IMR-90 (cell line): ENCODE measurements at regions not wholly inside any gene's neighbourhood (a gene's known extent, or its start where the extent isn't known, plus 50 kb on each side); places are given as distances from the start of the nearest gene placed in this dataset.

Source experiments
- ATAC-seq: fragments of 200-7000 bp; cut with Tn5 transposase; 2 replicates; pipeline ENCODE4 v1.9.1; 2020; ENCODE audit warnings: low read depth, mild to moderate bottlenecking, moderate library complexity
- BruUV-seq: library from RNA; stranded (reverse); fragments of 400-500 nt; replicated peaks from 2 replicates; lab custom pipeline; 2021; lab: Mats Ljungman, UMichigan
- CTCF ChIA-PET: fragments of 300-600 bp; formaldehyde crosslinking; extraction: SDS; loops from one replicate; lab custom pipeline; 2021; ENCODE audit warnings: antibody characterized with exemption; lab: Yijun Ruan, JAX
- POLR2A ChIA-PET: fragments of 300-600 bp; sonication (Branson Sonifier 250); formaldehyde crosslinking; loops from one replicate; lab custom pipeline; 2022; ENCODE audit warnings: antibody characterized with exemption; ENCODE audit not compliant: unreplicated experiment; lab: Charles Lee
- DNase-seq: peaks from one replicate; pipeline ENCODE4 v3.0.0; 2013
- H2AFZ ChIP-seq: replicated peaks from 2 replicates; pipeline ENCODE3; 2013; ENCODE audit warnings: low read length, mild to moderate bottlenecking; ENCODE audit not compliant: poor library complexity
- H2AK5ac ChIP-seq: 2 replicates; pipeline ENCODE4 v1.6.1; 2013; ENCODE audit warnings: low read depth, low read length, inconsistent platforms
- H2AK9ac ChIP-seq: replicated peaks from 2 replicates; pipeline ENCODE3; 2013; ENCODE audit warnings: mild to moderate bottlenecking, low read depth, low read length, moderate library complexity; ENCODE audit not compliant: poor library complexity
- H2BK120ac ChIP-seq: 2 replicates; pipeline ENCODE4 v1.6.1; 2013; ENCODE audit warnings: low read depth, low read length, inconsistent platforms
- H2BK15ac ChIP-seq: 3 replicates; pipeline ENCODE4 v1.6.1; 2013; ENCODE audit warnings: low read depth, low read length, inconsistent platforms
- H2BK20ac ChIP-seq: 2 replicates; pipeline ENCODE4 v1.6.1; 2013; ENCODE audit warnings: low read depth, mild to moderate bottlenecking, inconsistent platforms, low read length, moderate library complexity
- H2BK5ac ChIP-seq: 2 replicates; pipeline ENCODE4 v1.6.1; 2013; ENCODE audit warnings: mild to moderate bottlenecking, low read depth, low read length, inconsistent platforms; ENCODE audit not compliant: poor library complexity, severe bottlenecking
- H3K14ac ChIP-seq: replicated peaks from 2 replicates; pipeline ENCODE4 v1.6.1; 2013; ENCODE audit warnings: low read depth, low read length, inconsistent platforms
- H3K18ac ChIP-seq: 2 replicates; pipeline ENCODE4 v1.6.1; 2013; ENCODE audit warnings: low read depth, low read length, control low read depth
- H3K23ac ChIP-seq: 2 replicates; pipeline ENCODE4 v1.6.1; 2013; ENCODE audit warnings: low read depth, low read length, inconsistent platforms
- H3K27ac ChIP-seq: 2 replicates; pipeline ENCODE4 v1.5.1; 2013; ENCODE audit warnings: mild to moderate bottlenecking, control low read depth, low read length; ENCODE audit not compliant: insufficient read depth
- H3K27me3 ChIP-seq: 2 replicates; pipeline ENCODE4 v1.6.1; 2013; ENCODE audit warnings: low read length; ENCODE audit not compliant: control insufficient read depth, insufficient read depth
- H3K36me3 ChIP-seq: 2 replicates; pipeline ENCODE4 v1.6.1; 2013; ENCODE audit warnings: low read length, mixed read lengths; ENCODE audit not compliant: control insufficient read depth, insufficient read depth
- H3K4ac ChIP-seq: 2 replicates; pipeline ENCODE4 v1.6.1; 2013; ENCODE audit warnings: low read depth, low read length, inconsistent platforms
- H3K4me1 ChIP-seq: 2 replicates; pipeline ENCODE4 v1.6.1; 2013; ENCODE audit warnings: low read length, mixed read lengths; ENCODE audit not compliant: control insufficient read depth, insufficient read depth
- H3K4me2 ChIP-seq: 2 replicates; pipeline ENCODE4 v1.6.1; 2013; ENCODE audit warnings: low read depth, mild to moderate bottlenecking, control low read depth, low read length, moderate library complexity
- H3K4me3 ChIP-seq: 2 replicates; pipeline ENCODE4 v1.5.1; 2013; ENCODE audit warnings: low read depth, mild to moderate bottlenecking, control low read depth, low read length, moderate library complexity; ENCODE audit not compliant: insufficient read depth
- H3K56ac ChIP-seq: 2 replicates; pipeline ENCODE4 v1.6.1; 2013; ENCODE audit warnings: low read length, inconsistent platforms; ENCODE audit not compliant: insufficient read depth; ENCODE audit errors: extremely low read depth
- H3K79me1 ChIP-seq, 2 experiments: 2 replicates each; pipeline ENCODE4 v1.6.1; 2013; ENCODE audit warnings: low read length in 2 of 2, inconsistent platforms in 1 of 2, low read depth in 1 of 2
- H3K9ac ChIP-seq: 2 replicates; pipeline ENCODE4 v1.6.1; 2013; ENCODE audit warnings: low read depth, low read length, control low read depth
- H3K9me1 ChIP-seq: 2 replicates; pipeline ENCODE4 v1.6.1; 2013; ENCODE audit warnings: low read length, inconsistent platforms; ENCODE audit not compliant: insufficient read depth
- H3K9me3 ChIP-seq: 2 replicates; pipeline ENCODE4 v1.6.1; 2013; ENCODE audit warnings: low read length; ENCODE audit not compliant: control insufficient read depth, insufficient read depth
- H4K20me1 ChIP-seq: 2 replicates; pipeline ENCODE4 v1.6.1; 2013; ENCODE audit warnings: low read length, inconsistent platforms; ENCODE audit not compliant: insufficient read depth
- H4K5ac ChIP-seq: 2 replicates; pipeline ENCODE4 v1.6.1; 2013; ENCODE audit warnings: mild to moderate bottlenecking, low read depth, low read length, control low read depth
- H4K8ac ChIP-seq, 2 experiments: 2 replicates each; pipeline ENCODE4 v1.6.1; 2013; ENCODE audit warnings: low read depth in 2 of 2, low read length in 2 of 2, control low read depth in 1 of 2, inconsistent platforms in 1 of 2
- H4K91ac ChIP-seq: 2 replicates; pipeline ENCODE4 v1.6.1; 2013; ENCODE audit warnings: low read depth, low read length, inconsistent platforms; ENCODE audit not compliant: insufficient read depth
- BHLHE40 ChIP-seq: fragments of 150-350 bp; IDR thresholded peaks from 2 replicates; pipeline ENCODE4 v1.6.1; 2016; ENCODE audit warnings: mild to moderate bottlenecking, low read depth, low read length
- CEBPB ChIP-seq: IDR thresholded peaks from 2 replicates; pipeline ENCODE4 v1.6.1; 2012; ENCODE audit warnings: low read depth, low read length, improper control_type of control experiment
- CHD1 ChIP-seq: IDR thresholded peaks from 2 replicates; pipeline ENCODE4 v1.6.1; 2012; ENCODE audit warnings: low read depth, low read length, improper control_type of control experiment
- CTCF ChIP-seq: conservative IDR thresholded peaks from 2 replicates; pipeline ENCODE4 v1.5.1; 2012; ENCODE audit warnings: mild to moderate bottlenecking, low read depth, low read length, improper control_type of control experiment
- ELK1 ChIP-seq: fragments of 150-350 bp; IDR thresholded peaks from 2 replicates; pipeline ENCODE4 v1.6.1; 2016; ENCODE audit warnings: low read depth, mild to moderate bottlenecking, low read length, moderate library complexity, borderline replicate concordance
- FOS ChIP-seq: fragments of 150-350 bp; IDR thresholded peaks from 2 replicates; pipeline ENCODE4 v1.6.1; 2016; ENCODE audit warnings: low read depth, low read length
- MAFK ChIP-seq: IDR thresholded peaks from 2 replicates; pipeline ENCODE4 v1.6.1; 2012; ENCODE audit warnings: low read depth, low read length, improper control_type of control experiment
- MAZ ChIP-seq: IDR thresholded peaks from 2 replicates; pipeline ENCODE4 v1.6.1; 2012; ENCODE audit warnings: low read depth, mild to moderate bottlenecking, low read length, improper control_type of control experiment, moderate library complexity, borderline replicate concordance
- MXI1 ChIP-seq: IDR thresholded peaks from 2 replicates; pipeline ENCODE4 v1.6.1; 2012; ENCODE audit warnings: low read depth, mild to moderate bottlenecking, low read length, moderate library complexity, borderline replicate concordance
- NFE2L2 ChIP-seq: fragments of 150-350 bp; IDR thresholded peaks from 2 replicates; pipeline ENCODE4 v1.6.1; 2016; ENCODE audit warnings: low read depth, mild to moderate bottlenecking, low read length
- POLR2A ChIP-seq: IDR thresholded peaks from 2 replicates; pipeline ENCODE4 v1.6.1; 2012; ENCODE audit warnings: mild to moderate bottlenecking, low read depth, low read length
- RAD21 ChIP-seq: IDR thresholded peaks from 2 replicates; pipeline ENCODE4 v1.6.1; 2012; ENCODE audit warnings: low read length, improper control_type of control experiment
- RCOR1 ChIP-seq: IDR thresholded peaks from 2 replicates; pipeline ENCODE4 v1.6.1; 2012; ENCODE audit warnings: mild to moderate bottlenecking, low read length, improper control_type of control experiment; ENCODE audit not compliant: insufficient replicate concordance
- RFX5 ChIP-seq: IDR thresholded peaks from 2 replicates; pipeline ENCODE4 v1.8.0; 2012; ENCODE audit warnings: low read depth, mild to moderate bottlenecking, low read length, moderate library complexity
- SMC3 ChIP-seq: fragments of 150-350 bp; IDR thresholded peaks from 2 replicates; pipeline ENCODE4 v1.6.1; 2016; ENCODE audit warnings: low read depth, mild to moderate bottlenecking, antibody characterized with exemption, low read length, moderate library complexity
- USF2 ChIP-seq: fragments of 150-350 bp; IDR thresholded peaks from 2 replicates; pipeline ENCODE4 v1.6.1; 2017; ENCODE audit warnings: mild to moderate bottlenecking, antibody characterized with exemption, low read length, low read depth
- WGBS, 2 experiments: methylation state at CpG; one replicate each; pipeline versions ENCODE4 v1.1.5 to v1.1.7; 2013; ENCODE audit warnings: missing lambda C conversion rate in 2 of 2; ENCODE audit not compliant: insufficient read length in 1 of 2; ENCODE audit errors: extremely low coverage in 2 of 2; 5-methylcytosine and 5-hydroxymethylcytosine counted together
- dilution Hi-C: fragments of 300-500 bp; cut with HindIII; formaldehyde crosslinking; loops from one replicate; pipeline ENCODE4 v1.14.3; 2018; ENCODE audit warnings: low sequenced_read_pairs; ENCODE audit not compliant: unreplicated experiment
- in situ Hi-C: fragments of 300-500 bp; cut with MboI; formaldehyde crosslinking; loops from 3 replicates; pipeline ENCODE4 v1.14.3; 2019; ENCODE audit warnings: low sequenced_read_pairs, inconsistent platforms, mixed read lengths
- intact Hi-C: fragments of 100-400 bp; cut with micrococcal nuclease; formaldehyde crosslinking; loops from 2 replicates; pipeline ENCODE4 v1.10.0; 2022

- no peak overlapping the region for H3K4ac ChIP-seq
- no peaks in the 10 kb centered on the region for H3K9me1 ChIP-seq
- TF ChIP-seq MAZ (no peak), BHLHE40 (no peak), SMC3 (no peak), MXI1 (no peak), CEBPB (no peak), RFX5 (no peak), RAD21 (no peak), FOS (no peak), RCOR1 (no peak), CTCF (no peak), USF2 (no peak), ELK1 (no peak), NFE2L2 (no peak), CHD1 (no peak), MAFK (no peak), POLR2A (no peak)
- ATAC-seq (no peak), DNase-seq (no peak)
- no peak overlapping the region for H3K4me3 ChIP-seq
- H2AFZ ChIP-seq, result no peak overlapping the region
- no peak overlapping the region for H3K27ac ChIP-seq
- H3K9me3 ChIP-seq, result no peaks in the 10 kb centered on the region
- no peak overlapping the region for H2BK15ac ChIP-seq
- WGBS, 2 experiments, result 100% methylated on average over 2 of the region's 4 CpGs; no CpG with 5 or more reads in 1 of the 2 experiments
- no peaks in the 10 kb centered on the region for H3K27me3 ChIP-seq
- BruUV-seq, result no TSS peak
- H3K18ac ChIP-seq, result no peak overlapping the region
- no peak overlapping the region for H3K23ac ChIP-seq
- no peak overlapping the region for H2AK9ac ChIP-seq
- no peak overlapping the region for H3K9ac ChIP-seq
- H3K4me1 ChIP-seq, result no peaks in the 10 kb centered on the region
- H3K4me2 ChIP-seq, result no peak overlapping the region
- no peaks in the 10 kb centered on the region for H4K20me1 ChIP-seq
- H3K56ac ChIP-seq, result no peak overlapping the region
- no peaks in the 10 kb centered on the region for H3K36me3 ChIP-seq
- POLR2A ChIA-PET, result no interaction called here
- no peaks in the 10 kb centered on the region for H3K79me1 ChIP-seq
- no peak overlapping the region for H2BK20ac ChIP-seq
- no peak overlapping the region for H4K91ac ChIP-seq
- H2AK5ac ChIP-seq, result no peak overlapping the region
- no peak overlapping the region for H4K8ac ChIP-seq
- H2BK5ac ChIP-seq, result peak overlapping the region; percentile 4
- dilution Hi-C loops, result no loop called here
- no peak overlapping the region for H2BK120ac ChIP-seq
- intact Hi-C loops, result no loop called here
- CTCF ChIA-PET, result no interaction called here
- in situ Hi-C loops, result no loop called here
- no peak overlapping the region for H3K14ac ChIP-seq
- H4K5ac ChIP-seq, result no peak overlapping the region
Measured at GRCh38 chr17:12195418-12195817, 174.7 kb downstream of the MAP2K4 start.
